GM23248 (cell line): ENCODE measurements at regions not wholly inside any gene's neighbourhood (a gene's known extent, or its start where the extent isn't known, plus 50 kb on each side); places are given as distances from the start of the nearest gene placed in this dataset.

Experiments used
- DNase-seq: peaks from one replicate; pipeline ENCODE4 v3.0.0-alpha.2; 2015
- H2AFZ ChIP-seq: fragments of 200-600 bp; sonication (generic); 2 replicates; pipeline ENCODE4 v1.6.1; 2016; ENCODE audit warnings: antibody characterized with exemption
- H3F3A ChIP-seq: fragments of 200-600 bp; sonication (generic); 2 replicates; pipeline ENCODE4 v1.6.1; 2016; ENCODE audit warnings: mild to moderate bottlenecking, antibody characterized with exemption, mixed run types; ENCODE audit not compliant: insufficient read depth
- H3K27ac ChIP-seq: fragments of 200-600 bp; sonication (generic); 2 replicates; pipeline ENCODE4 v1.5.1; 2016; ENCODE audit warnings: mild to moderate bottlenecking
- H3K27me3 ChIP-seq: fragments of 200-600 bp; sonication (generic); replicated peaks from 2 replicates; pipeline ENCODE4 v1.6.1; 2016; ENCODE audit warnings: mild to moderate bottlenecking; ENCODE audit not compliant: insufficient read depth
- H3K36me3 ChIP-seq: fragments of 200-600 bp; sonication (generic); 2 replicates; pipeline ENCODE4 v1.6.1; 2016; ENCODE audit warnings: low read depth, mild to moderate bottlenecking
- H3K4me1 ChIP-seq: fragments of 200-600 bp; sonication (generic); 2 replicates; pipeline ENCODE4 v1.6.1; 2016; ENCODE audit warnings: mild to moderate bottlenecking; ENCODE audit not compliant: insufficient read depth
- H3K4me2 ChIP-seq: fragments of 200-600 bp; sonication (generic); one replicate; pipeline ENCODE4 v1.6.1; 2016; ENCODE audit warnings: mild to moderate bottlenecking; ENCODE audit not compliant: unreplicated experiment
- H3K4me3 ChIP-seq: fragments of 200-600 bp; sonication (generic); 2 replicates; pipeline ENCODE4 v1.5.1; 2016; ENCODE audit warnings: mild to moderate bottlenecking
- H3K79me2 ChIP-seq: fragments of 200-600 bp; sonication (generic); 2 replicates; pipeline ENCODE4 v1.6.1; 2016; ENCODE audit warnings: mild to moderate bottlenecking; ENCODE audit not compliant: insufficient read depth
- H3K9ac ChIP-seq: fragments of 200-600 bp; sonication (generic); 2 replicates; pipeline ENCODE4 v1.6.1; 2016; ENCODE audit warnings: mild to moderate bottlenecking
- H3K9me2 ChIP-seq: fragments of 200-600 bp; sonication (generic); 2 replicates; pipeline ENCODE4 v1.6.1; 2016; ENCODE audit warnings: mixed run types, mild to moderate bottlenecking, moderate library complexity; ENCODE audit not compliant: insufficient read depth
- H3K9me3 ChIP-seq: fragments of 200-600 bp; sonication (generic); one replicate; pipeline ENCODE4 v1.6.1; 2017; ENCODE audit warnings: low read depth
- H4K20me1 ChIP-seq: fragments of 200-600 bp; sonication (generic); 2 replicates; pipeline ENCODE4 v1.6.0; 2016; ENCODE audit not compliant: insufficient read depth
- EZH2 ChIP-seq: fragments of 200-600 bp; sonication (generic); IDR thresholded peaks from 2 replicates; pipeline ENCODE4 v1.6.1; 2018; ENCODE audit warnings: antibody characterized with exemption, mild to moderate bottlenecking; ENCODE audit not compliant: insufficient read depth, poor library complexity, severe bottlenecking
- EZH2phosphoT487 ChIP-seq: fragments of 200-600 bp; sonication (generic); IDR thresholded peaks from 2 replicates; pipeline ENCODE4 v1.6.1; 2018; ENCODE audit warnings: antibody characterized with exemption, moderate library complexity, mild to moderate bottlenecking, low read depth; ENCODE audit not compliant: insufficient read depth
- WGBS, 2 experiments: methylation state at CpG; one replicate each; pipeline ENCODE4 v1.1.6; 2015 to 2017; ENCODE audit warnings: low lambda C conversion rate in 2 of 2, low coverage in 1 of 2; ENCODE audit errors: missing lambda C conversion rate in 2 of 2; 5-methylcytosine and 5-hydroxymethylcytosine counted together
- in situ Hi-C: fragments of 300-500 bp; cut with MboI; formaldehyde crosslinking; loops from 2 replicates; pipeline ENCODE4 v1.15.0; 2020

GRCh38 chr5:2105141-2105540 lies 222.4 kb upstream of the IRX4 start:
- Histone ChIP-seq H2AFZ (no peak overlapping the region), H3K9ac (no peak overlapping the region), H4K20me1 (no peaks in the 10 kb centered on the region), H3K9me3 (no peaks in the 10 kb centered on the region), H3K4me1 (no peaks in the 10 kb centered on the region), H3F3A (no peaks in the 10 kb centered on the region), H3K9me2 (no peaks in the 10 kb centered on the region), H3K79me2 (no peaks in the 10 kb centered on the region), H3K4me3 (no peak overlapping the region), H3K36me3 (no peaks in the 10 kb centered on the region), H3K27me3 (no peaks in the 10 kb centered on the region), H3K4me2 (no peak overlapping the region), H3K27ac (no peak overlapping the region)
- in situ Hi-C loops = no loop called here
- no peak for DNase-seq
- no peak for TF ChIP-seq EZH2phosphoT487
- TF ChIP-seq EZH2 = no peak
- WGBS, 2 experiments = 55 to 63% methylated on average over 12 of the region's 12 CpGs

- no peaks in the 10 kb centered on the region for H3K36me3 ChIP-seq
- in situ Hi-C loops = no loop called here
- 75 to 76% methylated on average over 6 of the region's 6 CpGs for WGBS, 2 experiments
- H3F3A ChIP-seq = no peaks in the 10 kb centered on the region
- no peak overlapping the region for H3K9ac ChIP-seq
- no peaks in the 10 kb centered on the region for H3K4me1 ChIP-seq
- H3K27ac ChIP-seq = no peak overlapping the region
- no peak for TF ChIP-seq EZH2phosphoT487
- TF ChIP-seq EZH2 = no peak
- no peaks in the 10 kb centered on the region for H3K79me2 ChIP-seq
- H3K4me3 ChIP-seq = no peak overlapping the region
- no peaks in the 10 kb centered on the region for H3K9me3 ChIP-seq
- DNase-seq = no peak
- H3K27me3 ChIP-seq = no peaks in the 10 kb centered on the region
- no peak overlapping the region for H3K4me2 ChIP-seq
- no peaks in the 10 kb centered on the region for H4K20me1 ChIP-seq
- no peaks in the 10 kb centered on the region for H3K9me2 ChIP-seq
- no peak overlapping the region for H2AFZ ChIP-seq
Measured at GRCh38 chr5:2103940-2104339, 221.2 kb upstream of the IRX4 start.

DNA sequence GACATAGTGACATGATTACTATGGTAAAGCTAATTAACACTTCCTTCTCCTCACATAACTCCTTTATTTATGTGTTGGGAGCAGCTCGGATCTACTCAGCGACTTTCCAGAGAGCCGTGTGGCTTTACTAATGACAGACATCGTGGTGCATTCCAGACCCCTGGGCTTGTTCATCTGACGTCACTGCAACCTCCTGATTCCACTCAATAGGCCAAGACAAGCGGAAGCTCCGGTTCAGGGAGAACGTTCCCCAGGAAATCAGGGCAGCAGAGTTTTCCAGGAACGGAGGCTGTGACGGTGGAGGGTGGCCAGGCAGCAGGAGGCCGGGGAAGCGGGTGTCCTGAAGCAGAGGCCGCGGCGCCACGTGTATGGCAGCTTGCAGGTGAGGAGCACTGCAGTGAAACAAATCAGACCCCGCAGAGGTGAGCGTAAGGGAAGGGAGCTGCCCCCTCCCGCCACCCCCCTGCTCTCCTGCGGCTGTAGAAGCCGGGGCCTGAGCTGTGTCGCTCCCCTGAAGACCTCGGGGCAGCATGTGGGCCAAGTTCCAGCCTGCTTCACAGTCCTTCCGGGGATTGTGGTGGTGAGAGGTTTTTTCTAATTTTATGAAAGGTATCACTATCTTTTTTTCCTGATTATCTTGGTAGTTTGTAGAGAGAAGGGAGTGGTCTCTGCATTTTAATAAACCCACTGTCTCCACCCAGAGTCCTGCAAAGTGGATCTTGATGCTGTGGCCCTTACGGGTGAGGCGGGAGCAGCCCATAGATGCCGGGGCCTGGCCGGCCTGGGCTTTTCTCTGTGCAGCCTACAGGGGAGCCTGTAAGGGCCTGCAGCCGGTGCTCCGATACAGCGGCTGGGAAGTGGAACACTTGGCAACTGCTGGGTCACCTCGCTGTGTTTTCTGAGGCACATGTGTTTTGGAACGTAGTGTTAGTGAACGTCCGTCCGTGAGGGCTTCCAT lies 220.4 kb upstream of the IRX4 start:
- Histone ChIP-seq H3K4me1 (no peaks in the 10 kb centered on the region), H3K36me3 (no peaks in the 10 kb centered on the region), H3K9me2 (no peaks in the 10 kb centered on the region), H3K9ac (no peak overlapping the region), H3K27ac (no peak overlapping the region), H3F3A (no peaks in the 10 kb centered on the region), H3K9me3 (no peaks in the 10 kb centered on the region), H3K4me2 (no peak overlapping the region), H3K27me3 (no peaks in the 10 kb centered on the region), H2AFZ (no peak overlapping the region), H3K79me2 (no peaks in the 10 kb centered on the region), H3K4me3 (no peak overlapping the region), H4K20me1 (no peaks in the 10 kb centered on the region)
- DNase-seq = no peak
- in situ Hi-C loops = no loop called here
- WGBS, 2 experiments = 59 to 62% methylated on average over 33 to 36 of the region's 36 CpGs
- TF ChIP-seq EZH2 = no peak
- no peak for TF ChIP-seq EZH2phosphoT487

DNA sequence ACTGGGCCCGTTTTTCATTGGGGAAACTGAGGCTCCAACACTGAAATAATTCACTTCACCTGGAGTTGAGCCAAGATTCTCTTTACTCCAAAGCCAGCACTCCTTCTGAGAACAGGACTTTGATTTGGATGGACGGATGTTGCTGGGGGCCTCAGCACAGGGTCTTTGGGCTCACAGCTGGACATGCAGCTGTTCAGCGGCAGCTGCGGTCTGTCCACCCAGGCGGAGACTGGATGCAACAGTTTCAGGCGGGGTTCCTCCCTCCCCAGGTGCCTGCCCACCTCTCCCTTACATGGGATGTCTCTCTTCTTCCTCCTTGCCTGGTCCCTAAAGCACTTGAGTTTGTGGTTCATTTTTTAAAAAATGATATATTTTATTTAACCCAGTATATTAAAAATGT lies 219.0 kb upstream of the IRX4 start:
- no peaks in the 10 kb centered on the region for H3K4me1 ChIP-seq
- in situ Hi-C loops = no loop called here
- H3K27ac ChIP-seq = no peak overlapping the region
- DNase-seq = no peak
- H3K36me3 ChIP-seq = no peaks in the 10 kb centered on the region
- H2AFZ ChIP-seq = no peak overlapping the region
- H3K4me2 ChIP-seq = no peak overlapping the region
- H3K4me3 ChIP-seq = no peak overlapping the region
- H3K9me3 ChIP-seq = no peaks in the 10 kb centered on the region
- no peaks in the 10 kb centered on the region for H3K27me3 ChIP-seq
- no peaks in the 10 kb centered on the region for H3F3A ChIP-seq
- H3K79me2 ChIP-seq = no peaks in the 10 kb centered on the region
- no peak overlapping the region for H3K9ac ChIP-seq
- WGBS, 2 experiments = 72 to 74% methylated on average over 6 of the region's 6 CpGs
- no peaks in the 10 kb centered on the region for H4K20me1 ChIP-seq
- TF ChIP-seq EZH2 (no peak), EZH2phosphoT487 (no peak)
- H3K9me2 ChIP-seq = no peaks in the 10 kb centered on the region
